HepG2 (cell line): ENCODE measurements at regions not wholly inside any gene's neighbourhood (a gene's known extent, or its start where the extent isn't known, plus 50 kb on each side); places are given as distances from the start of the nearest gene placed in this dataset.
A peak's percentile ranks its signal among the peaks of the same experiment; 100 is the strongest.

ENCODE experiments used
- BCL6 ChIP-seq: IDR thresholded peaks from 2 replicates; pipeline ENCODE4 v1.6.1; 2016; ENCODE audit warnings: missing genetic modification reagents, missing compliant biosample characterization
- FOSL1 ChIP-seq: sonication (generic); formaldehyde crosslinking; IDR thresholded peaks from 2 replicates; pipeline ENCODE4 v1.9.0; 2021; ENCODE audit warnings: missing genetic modification reagents, borderline replicate concordance
- GPN1 ChIP-seq: sonication (generic); formaldehyde crosslinking; IDR thresholded peaks from 2 replicates; pipeline ENCODE4 v1.5.1; 2020; ENCODE audit warnings: missing genetic modification reagents, borderline replicate concordance
- IRX3 ChIP-seq: sonication (generic); formaldehyde crosslinking; IDR thresholded peaks from 2 replicates; pipeline ENCODE4 v1.8.1; 2023; ENCODE audit warnings: mild to moderate bottlenecking, low read depth, missing genetic modification reagents, borderline replicate concordance
- NFE2L2 ChIP-seq: fragments of 150-350 bp; IDR thresholded peaks from 2 replicates; pipeline ENCODE4 v1.6.1; 2014; ENCODE audit warnings: low read length
- NFKBIZ ChIP-seq: IDR thresholded peaks from 2 replicates; pipeline ENCODE4 v1.6.1; 2018; ENCODE audit warnings: missing genetic modification reagents, missing compliant biosample characterization
- PPARG ChIP-seq: conservative IDR thresholded peaks from 2 replicates; pipeline ENCODE4 v1.6.1; 2016; ENCODE audit warnings: missing biosample characterization, missing genetic modification reagents
- RAD21 ChIP-seq: fragments of 450-650 bp; formaldehyde crosslinking; IDR thresholded peaks from 2 replicates; pipeline ENCODE4 v1.5.0; 2020; ENCODE audit warnings: mild to moderate bottlenecking
- SP1 ChIP-seq, 2 experiments: fragments of 450-650 bp in 1 of 2; sonication (generic) in 1 of 2; formaldehyde crosslinking in 1 of 2; IDR thresholded peaks; 2 replicates each; pipeline versions ENCODE4 v1.4.0 to v1.6.1; 2016 to 2020; ENCODE audit warnings: missing genetic modification reagents in 1 of 2
- SRSF1 ChIP-seq: fragments of 200-400 bp; formaldehyde crosslinking; optimal IDR thresholded peaks from 2 replicates; pipeline ENCODE3; 2017; ENCODE audit warnings: mild to moderate bottlenecking, low read depth, low read length, moderate library complexity
- TSC22D2 ChIP-seq: sonication (generic); formaldehyde crosslinking; IDR thresholded peaks from 2 replicates; pipeline ENCODE4 v1.5.1; 2020; ENCODE audit warnings: missing genetic modification reagents, mild to moderate bottlenecking, borderline replicate concordance
- ZBTB33 ChIP-seq: sonication (generic); formaldehyde crosslinking; IDR thresholded peaks from 2 replicates; pipeline ENCODE4 v1.4.0; 2020; ENCODE audit warnings: missing genetic modification reagents
- ZFP1 ChIP-seq: IDR thresholded peaks from 2 replicates; pipeline ENCODE4 v1.6.1; 2016
- ZNF510 ChIP-seq: sonication (generic); formaldehyde crosslinking; IDR thresholded peaks from 2 replicates; pipeline ENCODE4 v1.4.0; 2020; ENCODE audit warnings: low read depth, mild to moderate bottlenecking, missing genetic modification reagents
- ZNF619 ChIP-seq: sonication (generic); formaldehyde crosslinking; IDR thresholded peaks from 2 replicates; pipeline ENCODE4 v1.4.0; 2020; ENCODE audit warnings: mild to moderate bottlenecking, missing genetic modification reagents
- TF ChIP-seq, protein P1 (sequence below): sonication (generic); formaldehyde crosslinking; IDR thresholded peaks from 2 replicates; pipeline ENCODE4 v1.4.0; 2020; ENCODE audit warnings: missing genetic modification reagents
- TF ChIP-seq, protein P2 (sequence below): sonication (generic); formaldehyde crosslinking; IDR thresholded peaks from 2 replicates; pipeline ENCODE4 v1.5.0; 2020; ENCODE audit warnings: mild to moderate bottlenecking, missing genetic modification reagents
- TF ChIP-seq, protein P3 (sequence below): sonication (generic); formaldehyde crosslinking; IDR thresholded peaks from 2 replicates; pipeline ENCODE4 v1.8.1; 2023; ENCODE audit warnings: missing genetic modification reagents, inconsistent platforms, borderline replicate concordance
- TF ChIP-seq, protein P4 (sequence below): sonication (generic); formaldehyde crosslinking; IDR thresholded peaks from 2 replicates; pipeline ENCODE4 v1.4.0; 2020; ENCODE audit warnings: missing genetic modification reagents
- TF ChIP-seq, protein P5 (sequence below): IDR thresholded peaks from 2 replicates; pipeline ENCODE4 v1.6.1; 2016; ENCODE audit warnings: low read depth

GRCh38 chr12:70052931-70053497 lies 190.2 kb upstream of the CNOT2 start (continued):
- TF ChIP-seq ZBTB33 (CRISPR knock-in tag) (0 out of 2 replicates have a peak, but pooled peaks have one; percentile 23), SP1 (IDR thresholded peaks at IDR 0.05) (no peak), SP1 (CRISPR knock-in tag; IDR thresholded peaks at IDR 0.05) (no peak), BCL6 (no peak), SRSF1 (no peak), ZNF619 (CRISPR knock-in tag) (no peak), GPN1 (no peak), FOSL1 (CRISPR knock-in tag) (peak; percentile 96), ZFP1 (CRISPR knock-in tag) (0 out of 2 replicates have a peak, but pooled peaks have one; percentile 65), NFE2L2 (peak; percentile 82), IRX3 (CRISPR knock-in tag) (no peak), RAD21 (CRISPR knock-in tag) (no peak), NFKBIZ (CRISPR knock-in tag) (no peak), ZNF510 (no peak), TSC22D2 (CRISPR knock-in tag) (no peak), PPARG (CRISPR knock-in tag) (no peak)
- TF ChIP-seq, protein P1, sequence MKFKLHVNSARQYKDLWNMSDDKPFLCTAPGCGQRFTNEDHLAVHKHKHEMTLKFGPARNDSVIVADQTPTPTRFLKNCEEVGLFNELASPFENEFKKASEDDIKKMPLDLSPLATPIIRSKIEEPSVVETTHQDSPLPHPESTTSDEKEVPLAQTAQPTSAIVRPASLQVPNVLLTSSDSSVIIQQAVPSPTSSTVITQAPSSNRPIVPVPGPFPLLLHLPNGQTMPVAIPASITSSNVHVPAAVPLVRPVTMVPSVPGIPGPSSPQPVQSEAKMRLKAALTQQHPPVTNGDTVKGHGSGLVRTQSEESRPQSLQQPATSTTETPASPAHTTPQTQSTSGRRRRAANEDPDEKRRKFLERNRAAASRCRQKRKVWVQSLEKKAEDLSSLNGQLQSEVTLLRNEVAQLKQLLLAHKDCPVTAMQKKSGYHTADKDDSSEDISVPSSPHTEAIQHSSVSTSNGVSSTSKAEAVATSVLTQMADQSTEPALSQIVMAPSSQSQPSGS, result peak; percentile 72
- TF ChIP-seq, protein P2, sequence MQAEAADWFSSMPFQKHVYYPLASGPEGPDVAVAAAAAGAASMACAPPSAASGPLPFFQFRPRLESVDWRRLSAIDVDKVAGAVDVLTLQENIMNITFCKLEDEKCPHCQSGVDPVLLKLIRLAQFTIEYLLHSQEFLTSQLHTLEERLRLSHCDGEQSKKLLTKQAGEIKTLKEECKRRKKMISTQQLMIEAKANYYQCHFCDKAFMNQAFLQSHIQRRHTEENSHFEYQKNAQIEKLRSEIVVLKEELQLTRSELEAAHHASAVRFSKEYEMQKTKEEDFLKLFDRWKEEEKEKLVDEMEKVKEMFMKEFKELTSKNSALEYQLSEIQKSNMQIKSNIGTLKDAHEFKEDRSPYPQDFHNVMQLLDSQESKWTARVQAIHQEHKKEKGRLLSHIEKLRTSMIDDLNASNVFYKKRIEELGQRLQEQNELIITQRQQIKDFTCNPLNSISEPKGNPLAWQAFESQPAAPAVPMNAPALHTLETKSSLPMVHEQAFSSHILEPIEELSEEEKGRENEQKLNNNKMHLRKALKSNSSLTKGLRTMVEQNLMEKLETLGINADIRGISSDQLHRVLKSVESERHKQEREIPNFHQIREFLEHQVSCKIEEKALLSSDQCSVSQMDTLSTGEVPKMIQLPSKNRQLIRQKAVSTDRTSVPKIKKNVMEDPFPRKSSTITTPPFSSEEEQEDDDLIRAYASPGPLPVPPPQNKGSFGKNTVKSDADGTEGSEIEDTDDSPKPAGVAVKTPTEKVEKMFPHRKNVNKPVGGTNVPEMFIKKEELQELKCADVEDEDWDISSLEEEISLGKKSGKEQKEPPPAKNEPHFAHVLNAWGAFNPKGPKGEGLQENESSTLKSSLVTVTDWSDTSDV (CRISPR knock-in tag), result no peak
- TF ChIP-seq, protein P3, sequence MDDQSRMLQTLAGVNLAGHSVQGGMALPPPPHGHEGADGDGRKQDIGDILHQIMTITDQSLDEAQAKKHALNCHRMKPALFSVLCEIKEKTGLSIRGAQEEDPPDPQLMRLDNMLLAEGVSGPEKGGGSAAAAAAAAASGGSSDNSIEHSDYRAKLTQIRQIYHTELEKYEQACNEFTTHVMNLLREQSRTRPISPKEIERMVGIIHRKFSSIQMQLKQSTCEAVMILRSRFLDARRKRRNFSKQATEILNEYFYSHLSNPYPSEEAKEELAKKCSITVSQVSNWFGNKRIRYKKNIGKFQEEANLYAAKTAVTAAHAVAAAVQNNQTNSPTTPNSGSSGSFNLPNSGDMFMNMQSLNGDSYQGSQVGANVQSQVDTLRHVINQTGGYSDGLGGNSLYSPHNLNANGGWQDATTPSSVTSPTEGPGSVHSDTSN (CRISPR knock-in tag), result no peak
- TF ChIP-seq, protein P4, sequence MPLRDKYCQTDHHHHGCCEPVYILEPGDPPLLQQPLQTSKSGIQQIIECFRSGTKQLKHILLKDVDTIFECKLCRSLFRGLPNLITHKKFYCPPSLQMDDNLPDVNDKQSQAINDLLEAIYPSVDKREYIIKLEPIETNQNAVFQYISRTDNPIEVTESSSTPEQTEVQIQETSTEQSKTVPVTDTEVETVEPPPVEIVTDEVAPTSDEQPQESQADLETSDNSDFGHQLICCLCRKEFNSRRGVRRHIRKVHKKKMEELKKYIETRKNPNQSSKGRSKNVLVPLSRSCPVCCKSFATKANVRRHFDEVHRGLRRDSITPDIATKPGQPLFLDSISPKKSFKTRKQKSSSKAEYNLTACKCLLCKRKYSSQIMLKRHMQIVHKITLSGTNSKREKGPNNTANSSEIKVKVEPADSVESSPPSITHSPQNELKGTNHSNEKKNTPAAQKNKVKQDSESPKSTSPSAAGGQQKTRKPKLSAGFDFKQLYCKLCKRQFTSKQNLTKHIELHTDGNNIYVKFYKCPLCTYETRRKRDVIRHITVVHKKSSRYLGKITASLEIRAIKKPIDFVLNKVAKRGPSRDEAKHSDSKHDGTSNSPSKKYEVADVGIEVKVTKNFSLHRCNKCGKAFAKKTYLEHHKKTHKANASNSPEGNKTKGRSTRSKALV (CRISPR knock-in tag), result no peak
- TF ChIP-seq, protein P5, sequence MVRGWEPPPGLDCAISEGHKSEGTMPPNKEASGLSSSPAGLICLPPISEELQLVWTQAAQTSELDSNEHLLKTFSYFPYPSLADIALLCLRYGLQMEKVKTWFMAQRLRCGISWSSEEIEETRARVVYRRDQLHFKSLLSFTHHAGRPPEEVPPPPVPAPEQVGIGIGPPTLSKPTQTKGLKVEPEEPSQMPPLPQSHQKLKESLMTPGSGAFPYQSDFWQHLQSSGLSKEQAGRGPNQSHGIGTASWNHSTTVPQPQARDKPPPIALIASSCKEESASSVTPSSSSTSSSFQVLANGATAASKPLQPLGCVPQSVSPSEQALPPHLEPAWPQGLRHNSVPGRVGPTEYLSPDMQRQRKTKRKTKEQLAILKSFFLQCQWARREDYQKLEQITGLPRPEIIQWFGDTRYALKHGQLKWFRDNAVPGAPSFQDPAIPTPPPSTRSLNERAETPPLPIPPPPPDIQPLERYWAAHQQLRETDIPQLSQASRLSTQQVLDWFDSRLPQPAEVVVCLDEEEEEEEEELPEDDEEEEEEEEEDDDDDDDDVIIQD (CRISPR knock-in tag), result peak; percentile 24; the same call in 1 of the 2 replicates
